GM12892 (cell line): ENCODE measurements at regions not wholly inside any gene's neighbourhood (a gene's known extent, or its start where the extent isn't known, plus 50 kb on each side); places are given as distances from the start of the nearest gene placed in this dataset.

Experiments used
- POLR2A ChIP-seq: IDR thresholded peaks from 2 replicates; pipeline ENCODE4 v1.6.1; 2011; ENCODE audit warnings: low read depth, low read length, control low read depth
- POLR2AphosphoS5 ChIP-seq: IDR thresholded peaks from 2 replicates; pipeline ENCODE4 v1.6.1; 2011; ENCODE audit warnings: low read depth, low read length, control low read depth
- TAF1 ChIP-seq: IDR thresholded peaks from 2 replicates; pipeline ENCODE4 v1.6.1; 2011; ENCODE audit warnings: low read depth, mild to moderate bottlenecking, control low read depth, low read length, borderline replicate concordance

GRCh38 chr3:162776148-162776547 is 1279.5 kb downstream of the OTOL1 start:
- TF ChIP-seq POLR2A, result no peak
- TF ChIP-seq POLR2AphosphoS5, result no peak
- TF ChIP-seq TAF1, result no peak
